Keratinocyte (primary cell): ENCODE measurements at regions not wholly inside any gene's neighbourhood (a gene's known extent, or its start where the extent isn't known, plus 50 kb on each side); places are given as distances from the start of the nearest gene placed in this dataset.

Experiments used
- DNase-seq: peaks from one replicate; pipeline ENCODE4 v3.0.0-alpha.2; 2011; ENCODE audit warnings: low read depth, missing footprints, low spot score
- FAIRE-seq: peaks from 2 replicates; lab custom pipeline; 2011; peaks lifted over from hg19 to GRCh38; lab: Jason Lieb, UNC
- H2AFZ ChIP-seq: 2 replicates; pipeline ENCODE4 v1.6.0; 2012; ENCODE audit warnings: low read length, control low read depth, inconsistent platforms; ENCODE audit not compliant: control insufficient read depth
- H3K27ac ChIP-seq: 2 replicates; pipeline ENCODE4 v1.5.1; 2011; ENCODE audit warnings: low read length; ENCODE audit not compliant: control insufficient read depth, insufficient read depth
- H3K27me3 ChIP-seq: 3 replicates; pipeline ENCODE4 v1.6.0; 2011; ENCODE audit warnings: low read length; ENCODE audit not compliant: control insufficient read depth, insufficient read depth; ENCODE audit errors: extremely low read depth
- H3K36me3 ChIP-seq, 2 experiments: 2 replicates in 1 of 2; 3 replicates in 1 of 2; pipeline ENCODE4 v1.5.1; 2011; ENCODE audit warnings: low read length in 2 of 2, mild to moderate bottlenecking in 1 of 2; ENCODE audit not compliant: control insufficient read depth in 2 of 2, insufficient read depth in 2 of 2; ENCODE audit errors: extremely low read depth in 1 of 2
- H3K4me1 ChIP-seq: 3 replicates; pipeline ENCODE4 v1.5.1; 2011; ENCODE audit warnings: low read length; ENCODE audit not compliant: control insufficient read depth, insufficient read depth; ENCODE audit errors: extremely low read depth
- H3K4me2 ChIP-seq: 3 replicates; pipeline ENCODE4 v1.6.0; 2011; ENCODE audit warnings: low read depth, low read length; ENCODE audit not compliant: control insufficient read depth, insufficient read depth; ENCODE audit errors: extremely low read depth
- H3K4me3 ChIP-seq, 3 experiments: fragments of 200-600 bp in 1 of 3; sonication (generic) in 1 of 3; 2 replicates in 2 of 3; 3 replicates in 1 of 3; pipeline ENCODE4 v1.5.1; 2011 to 2016; ENCODE audit warnings: low read length in 3 of 3, mild to moderate bottlenecking in 3 of 3, control low read depth in 2 of 3, inconsistent platforms in 1 of 3, low read depth in 1 of 3, mixed read lengths in 1 of 3, mixed run types in 1 of 3, moderate library complexity in 1 of 3; ENCODE audit not compliant: control insufficient read depth in 2 of 3, insufficient read depth in 2 of 3; ENCODE audit errors: extremely low read depth in 1 of 3
- H3K79me2 ChIP-seq: 2 replicates; pipeline ENCODE4 v1.6.0; 2012; ENCODE audit warnings: low read length; ENCODE audit not compliant: control insufficient read depth, insufficient read depth
- H3K9ac ChIP-seq: 3 replicates; pipeline ENCODE4 v1.6.0; 2011; ENCODE audit warnings: low read length; ENCODE audit not compliant: control insufficient read depth, insufficient read depth; ENCODE audit errors: extremely low read depth
- H3K9me1 ChIP-seq: 3 replicates; pipeline ENCODE4 v1.6.0; 2011; ENCODE audit warnings: low read length; ENCODE audit not compliant: control insufficient read depth, insufficient read depth; ENCODE audit errors: extremely low read depth
- H3K9me3 ChIP-seq: 2 replicates; pipeline ENCODE4 v1.5.1; 2012; ENCODE audit warnings: low read depth, low read length; ENCODE audit not compliant: control insufficient read depth
- H4K20me1 ChIP-seq: 3 replicates; pipeline ENCODE4 v1.6.0; 2011; ENCODE audit warnings: low read length; ENCODE audit not compliant: control insufficient read depth, insufficient read depth; ENCODE audit errors: extremely low read depth
- EZH2 ChIP-seq: IDR thresholded peaks from one replicate; pipeline ENCODE4 v1.6.1; 2012; ENCODE audit warnings: inconsistent platforms, mild to moderate bottlenecking, low read length, moderate library complexity
- dilution Hi-C: fragments of 300-500 bp; cut with MboI; formaldehyde crosslinking; loops from one replicate; pipeline ENCODE4 v1.7.0; 2020; ENCODE audit warnings: low sequenced_read_pairs; ENCODE audit not compliant: extremely low pct_ligation_motif_present
- TF ChIP-seq, protein P1 (sequence below), 3 experiments: IDR thresholded peaks in 1 of 3; conservative IDR thresholded peaks in 1 of 3; optimal IDR thresholded peaks in 1 of 3; 2 replicates in 2 of 3; 3 replicates in 1 of 3; pipeline versions ENCODE3 to v1.5.1; 2011; ENCODE audit warnings: low read length in 3 of 3, mild to moderate bottlenecking in 3 of 3, moderate library complexity in 2 of 3, control low read depth in 1 of 3, inconsistent platforms in 1 of 3; ENCODE audit not compliant: insufficient read depth in 2 of 3; ENCODE audit errors: extremely low read depth in 1 of 3

DNA sequence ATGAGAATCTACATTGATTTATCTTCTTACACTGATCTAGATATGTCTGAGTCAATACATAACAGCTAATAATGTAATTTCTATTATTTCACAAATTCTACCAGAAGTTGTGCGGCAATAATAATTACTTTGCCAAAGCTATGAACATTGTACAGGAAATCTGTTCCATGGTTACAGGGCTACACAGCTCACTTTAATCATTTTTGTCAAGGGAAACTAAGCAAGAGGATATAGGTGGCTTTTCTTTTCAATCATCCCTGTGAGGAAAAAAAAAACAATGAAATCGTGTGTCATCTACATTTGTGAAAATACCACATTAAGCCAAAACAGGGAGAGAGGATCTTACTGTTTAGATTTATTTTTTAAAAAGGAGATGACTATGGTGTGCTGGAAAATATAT lies 717.4 kb downstream of the NR2F1-AS1 start:
- no peaks in the 10 kb centered on the region for H3K9me3 ChIP-seq
- H3K9ac ChIP-seq = no peak overlapping the region
- H3K4me1 ChIP-seq = no peaks in the 10 kb centered on the region
- no peak overlapping the region for H3K27ac ChIP-seq
- H4K20me1 ChIP-seq = no peaks in the 10 kb centered on the region
- H2AFZ ChIP-seq = no peak overlapping the region
- H3K9me1 ChIP-seq = no peaks in the 10 kb centered on the region
- no peak for DNase-seq
- no peaks in the 10 kb centered on the region for H3K36me3 ChIP-seq
- dilution Hi-C loops = no loop called here
- no peaks in the 10 kb centered on the region for H3K79me2 ChIP-seq
- H3K27me3 ChIP-seq = no peaks in the 10 kb centered on the region
- TF ChIP-seq EZH2 = no peak
- TF ChIP-seq, protein P1, sequence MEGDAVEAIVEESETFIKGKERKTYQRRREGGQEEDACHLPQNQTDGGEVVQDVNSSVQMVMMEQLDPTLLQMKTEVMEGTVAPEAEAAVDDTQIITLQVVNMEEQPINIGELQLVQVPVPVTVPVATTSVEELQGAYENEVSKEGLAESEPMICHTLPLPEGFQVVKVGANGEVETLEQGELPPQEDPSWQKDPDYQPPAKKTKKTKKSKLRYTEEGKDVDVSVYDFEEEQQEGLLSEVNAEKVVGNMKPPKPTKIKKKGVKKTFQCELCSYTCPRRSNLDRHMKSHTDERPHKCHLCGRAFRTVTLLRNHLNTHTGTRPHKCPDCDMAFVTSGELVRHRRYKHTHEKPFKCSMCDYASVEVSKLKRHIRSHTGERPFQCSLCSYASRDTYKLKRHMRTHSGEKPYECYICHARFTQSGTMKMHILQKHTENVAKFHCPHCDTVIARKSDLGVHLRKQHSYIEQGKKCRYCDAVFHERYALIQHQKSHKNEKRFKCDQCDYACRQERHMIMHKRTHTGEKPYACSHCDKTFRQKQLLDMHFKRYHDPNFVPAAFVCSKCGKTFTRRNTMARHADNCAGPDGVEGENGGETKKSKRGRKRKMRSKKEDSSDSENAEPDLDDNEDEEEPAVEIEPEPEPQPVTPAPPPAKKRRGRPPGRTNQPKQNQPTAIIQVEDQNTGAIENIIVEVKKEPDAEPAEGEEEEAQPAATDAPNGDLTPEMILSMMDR (optimal IDR thresholded peaks at IDR 0.05 in 1 of 3, IDR thresholded peaks at IDR 0.05 in 1 of 3, conservative IDR thresholded peaks at IDR 0.05 in 1 of 3; ENCODE audit: extremely low read depth in 1 of 3, insufficient read depth in 2 of 3, low read length in 3 of 3) = no peak
- H3K4me2 ChIP-seq = no peak overlapping the region
- H3K4me3 ChIP-seq = no peak overlapping the region
- no peak for FAIRE-seq

DNA sequence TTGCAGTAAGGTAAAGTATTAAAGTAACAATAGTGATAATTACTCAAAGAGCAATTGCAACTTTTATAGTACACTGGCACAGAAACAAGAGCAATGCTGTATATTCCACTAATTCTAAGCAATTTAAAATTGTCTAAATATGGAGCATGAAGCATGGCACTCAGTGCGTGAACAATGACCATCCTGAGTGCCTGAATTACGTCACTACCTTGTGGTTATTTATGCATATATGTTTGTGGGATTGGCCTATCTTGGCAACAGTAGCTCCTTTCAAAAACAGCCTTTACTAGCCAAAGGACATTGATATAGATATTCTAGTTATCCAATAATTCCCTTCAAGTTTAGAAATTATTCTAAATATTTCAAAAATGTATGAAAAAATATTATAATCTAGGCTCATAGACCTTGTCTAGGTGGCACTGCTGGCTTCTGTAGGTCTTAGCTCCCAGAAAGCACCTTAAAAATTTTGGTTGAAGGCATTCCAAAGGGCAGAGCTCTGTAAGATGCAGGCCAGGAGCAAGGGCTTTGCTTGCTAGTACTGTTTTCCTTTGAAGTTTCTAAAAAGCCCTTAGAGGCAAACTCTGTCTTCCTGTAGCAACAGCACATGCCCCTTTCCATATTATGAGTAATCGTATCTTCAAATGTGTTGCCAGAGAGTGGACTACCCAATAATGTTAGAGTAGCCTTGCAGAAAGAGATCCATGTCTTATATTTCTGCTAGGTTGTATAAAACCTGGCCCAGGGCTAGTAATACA lies 719.3 kb downstream of the NR2F1-AS1 start:
- no peaks in the 10 kb centered on the region for H3K79me2 ChIP-seq
- TF ChIP-seq EZH2 = no peak
- TF ChIP-seq, protein P1 (optimal IDR thresholded peaks at IDR 0.05 in 1 of 3, IDR thresholded peaks at IDR 0.05 in 1 of 3, conservative IDR thresholded peaks at IDR 0.05 in 1 of 3; ENCODE audit: extremely low read depth in 1 of 3, insufficient read depth in 2 of 3, low read length in 3 of 3) = no peak
- H3K4me1 ChIP-seq = no peaks in the 10 kb centered on the region
- H3K27me3 ChIP-seq = no peaks in the 10 kb centered on the region
- H3K4me2 ChIP-seq = no peak overlapping the region
- no peak for DNase-seq
- H2AFZ ChIP-seq = no peak overlapping the region
- no peak overlapping the region for H3K27ac ChIP-seq
- FAIRE-seq = no peak
- H3K9me1 ChIP-seq = no peaks in the 10 kb centered on the region
- no peaks in the 10 kb centered on the region for H3K36me3 ChIP-seq
- no peaks in the 10 kb centered on the region for H3K9me3 ChIP-seq
- no peak overlapping the region for H3K9ac ChIP-seq
- no peak overlapping the region for H3K4me3 ChIP-seq
- dilution Hi-C loops = no loop called here
- no peaks in the 10 kb centered on the region for H4K20me1 ChIP-seq
